MCF 10A (cell line): ENCODE measurements at regions not wholly inside any gene's neighbourhood (a gene's known extent, or its start where the extent isn't known, plus 50 kb on each side); places are given as distances from the start of the nearest gene placed in this dataset.

ENCODE experiments used
- BruUV-seq: library from RNA; stranded (reverse); fragments of 400-500 nt; replicated peaks from 2 replicates; lab custom pipeline; 2021; lab: Mats Ljungman, UMichigan
- CTCF ChIA-PET: fragments of 300-600 bp; sonication (Branson Sonifier 250); formaldehyde crosslinking; extraction: SDS; loops from one replicate; lab custom pipeline; 2021; ENCODE audit warnings: antibody characterized with exemption, inconsistent platforms; lab: Yijun Ruan, JAX
- POLR2A ChIA-PET: fragments of 300-600, 350-650 bp; sonication (Branson Sonifier 250); formaldehyde crosslinking; extraction: SDS; loops from one replicate; lab custom pipeline; 2020; ENCODE audit warnings: antibody characterized with exemption, inconsistent platforms; lab: Yijun Ruan, JAX
- DNase-seq: peaks from one replicate; pipeline ENCODE4 v3.0.0-alpha.2; 2018; ENCODE audit not compliant: unreplicated experiment
- H3K27ac Mint-ChIP-seq: one replicate; pipeline ENCODE4 v1.8.0; 2022; ENCODE audit warnings: mild to moderate bottlenecking, low read depth, mixed read lengths; ENCODE audit not compliant: unreplicated experiment
- H3K27me3 Mint-ChIP-seq: one replicate; pipeline ENCODE4 v1.8.0; 2022; ENCODE audit warnings: mixed read lengths; ENCODE audit not compliant: insufficient read depth, unreplicated experiment
- H3K36me3 Mint-ChIP-seq: one replicate; pipeline ENCODE4 v1.8.0; 2022; ENCODE audit warnings: mild to moderate bottlenecking, moderate library complexity, mixed read lengths; ENCODE audit not compliant: insufficient read depth, unreplicated experiment
- H3K4me1 Mint-ChIP-seq: one replicate; pipeline ENCODE4 v1.8.0; 2022; ENCODE audit warnings: mixed read lengths; ENCODE audit not compliant: insufficient read depth, unreplicated experiment
- H3K4me3 Mint-ChIP-seq: one replicate; pipeline ENCODE4 v1.8.0; 2022; ENCODE audit warnings: mild to moderate bottlenecking, moderate library complexity, mixed read lengths; ENCODE audit not compliant: unreplicated experiment
- H3K9me3 Mint-ChIP-seq: one replicate; pipeline ENCODE4 v1.8.0; 2022; ENCODE audit warnings: mixed read lengths; ENCODE audit not compliant: unreplicated experiment
- CTCF ChIP-seq: fragments of 200-600 bp; IDR thresholded peaks from one replicate; pipeline ENCODE4 v1.8.0; 2022; ENCODE audit warnings: antibody characterized with exemption, mild to moderate bottlenecking; ENCODE audit not compliant: unreplicated experiment
- intact Hi-C: fragments of 100-400 bp; cut with micrococcal nuclease; formaldehyde crosslinking; loops from 2 replicates; pipeline ENCODE4 v1.14.1; 2022

GRCh38 chr1:208879022-208879421 lies 634.8 kb upstream of the PLXNA2 start:
- H3K4me3 Mint-ChIP-seq, result no peak overlapping the region
- POLR2A ChIA-PET, result interaction anchor here (0.6 to 1.7 kb wide), 2 partner anchors 11 to 84 kb away, joined by 3 to 12 read pairs; no protein-coding TSS in a partner anchor
- intact Hi-C loops, result no loop called here
- no peak overlapping the region for H3K27ac Mint-ChIP-seq
- no peak for DNase-seq
- CTCF ChIA-PET, result interaction anchor here (0.6 to 1.1 kb wide), 3 partner anchors 13 to 325 kb away, joined by 3 read pairs; no protein-coding TSS in a partner anchor
- BruUV-seq, result no TSS peak
- no peaks in the 10 kb centered on the region for H3K9me3 Mint-ChIP-seq
- peaks cover 27% of the 10 kb centered on the region for H3K4me1 Mint-ChIP-seq
- no peaks in the 10 kb centered on the region for H3K27me3 Mint-ChIP-seq
- no peaks in the 10 kb centered on the region for H3K36me3 Mint-ChIP-seq
- no peak for TF ChIP-seq CTCF

GRCh38 chr1:208880433-208881100 lies 636.4 kb upstream of the PLXNA2 start:
- TF ChIP-seq CTCF, result no peak
- ChIA-PET CTCF (interaction anchor here (0.6 to 1.3 kb wide), 9 partner anchors 8 to 858 kb away, joined by 3 to 4 read pairs (median 3); no protein-coding TSS in a partner anchor), POLR2A (interaction anchor here (0.7 to 2.3 kb wide), 16 partner anchors 10 to 159 kb away, joined by 3 to 21 read pairs (median 4); no protein-coding TSS in a partner anchor)
- BruUV-seq, result no TSS peak
- no peaks in the 10 kb centered on the region for H3K9me3 Mint-ChIP-seq
- no peaks in the 10 kb centered on the region for H3K27me3 Mint-ChIP-seq
- intact Hi-C loops, result no loop called here
- peak; percentile 96 for DNase-seq
- H3K36me3 Mint-ChIP-seq, result no peaks in the 10 kb centered on the region
- H3K27ac Mint-ChIP-seq, result peak overlapping the region; percentile 33
- H3K4me1 Mint-ChIP-seq, result peaks cover 39% of the 10 kb centered on the region
- H3K4me3 Mint-ChIP-seq, result no peak overlapping the region

- DNase-seq, result no peak
- Mint-ChIP-seq H3K4me1 (peaks cover 31% of the 10 kb centered on the region), H3K36me3 (no peaks in the 10 kb centered on the region), H3K27me3 (no peaks in the 10 kb centered on the region), H3K27ac (no peak overlapping the region), H3K9me3 (no peaks in the 10 kb centered on the region), H3K4me3 (no peak overlapping the region)
- intact Hi-C loops, result no loop called here
- ChIA-PET CTCF (interaction anchor here (0.8 to 1.7 kb wide), 4 partner anchors 233 to 470 kb away, joined by 4 to 6 read pairs (median 4); no protein-coding TSS in a partner anchor), POLR2A (interaction anchor here (0.6 to 1.6 kb wide), 10 partner anchors 9 to 549 kb away, joined by 3 to 5 read pairs (median 4); no protein-coding TSS in a partner anchor)
- no TSS peak for BruUV-seq
- no peak for TF ChIP-seq CTCF
These were observed 640.9 kb upstream of the PLXNA2 start for GRCh38 chr1:208885060-208885459.

- intact Hi-C loops, result no loop called here
- Mint-ChIP-seq H3K4me3 (no peak overlapping the region), H3K9me3 (no peaks in the 10 kb centered on the region), H3K4me1 (peaks cover 25% of the 10 kb centered on the region), H3K27me3 (no peaks in the 10 kb centered on the region), H3K36me3 (no peaks in the 10 kb centered on the region), H3K27ac (no peak overlapping the region)
- ChIA-PET POLR2A (interaction anchor here (0.6 to 1.6 kb wide), 12 partner anchors 9 to 549 kb away, joined by 3 to 5 read pairs (median 4); no protein-coding TSS in a partner anchor), CTCF (interaction anchor here (1.0 to 1.7 kb wide), 4 partner anchors 8 to 1000 kb away, joined by 3 to 4 read pairs (median 3); no protein-coding TSS in a partner anchor)
- no peak for TF ChIP-seq CTCF
- BruUV-seq, result no TSS peak
- DNase-seq, result no peak
These were observed 641.5 kb upstream of the PLXNA2 start for GRCh38 chr1:208885650-208886049.
